B cell (primary cell): ENCODE measurements at regions not wholly inside any gene's neighbourhood (a gene's known extent, or its start where the extent isn't known, plus 50 kb on each side); places are given as distances from the start of the nearest gene placed in this dataset.

Source experiments
- CTCF ChIP-seq: fragments of 200-600 bp; IDR thresholded peaks from one replicate; pipeline ENCODE4 v1.8.0; 2022; ENCODE audit warnings: antibody characterized with exemption, mild to moderate bottlenecking
- EZH2 ChIP-seq: IDR thresholded peaks from 2 replicates; pipeline ENCODE4 v1.6.1; 2012; ENCODE audit warnings: borderline replicate concordance, low read depth, mild to moderate bottlenecking, moderate library complexity, low read length; ENCODE audit not compliant: insufficient read depth, poor library complexity, severe bottlenecking

GRCh38 chr4:63396269-63396668, 1013.0 kb downstream of the TECRL start:
- TF ChIP-seq CTCF (no peak), EZH2 (no peak)
